RWPE1 (cell line): ENCODE measurements at regions not wholly inside any gene's neighbourhood (a gene's known extent, or its start where the extent isn't known, plus 50 kb on each side); places are given as distances from the start of the nearest gene placed in this dataset.

ENCODE experiments used
- CTCF ChIA-PET: fragments of 350-600 bp; sonication (Branson Sonifier 250); formaldehyde crosslinking; extraction: SDS; loops from one replicate; lab custom pipeline; 2021; lab: Yijun Ruan, JAX
- POLR2A ChIA-PET: fragments of 400-600 bp; formaldehyde crosslinking; extraction: SDS; loops from one replicate; lab custom pipeline; 2020; ENCODE audit warnings: antibody characterized with exemption; ENCODE audit not compliant: low non-redundant PET; lab: Yijun Ruan, JAX
- DNase-seq: peaks from one replicate; pipeline ENCODE4 v3.0.0; 2012; ENCODE audit warnings: low spot score
- H3K27ac ChIP-seq: fragments of 450-650 bp; 2 replicates; pipeline ENCODE4 v1.5.1; 2017
- TF ChIP-seq, protein P1 (sequence below): fragments of 450-650 bp; conservative IDR thresholded peaks from 2 replicates; pipeline ENCODE4 v1.5.1; 2017; ENCODE audit warnings: low read depth, mild to moderate bottlenecking

DNA sequence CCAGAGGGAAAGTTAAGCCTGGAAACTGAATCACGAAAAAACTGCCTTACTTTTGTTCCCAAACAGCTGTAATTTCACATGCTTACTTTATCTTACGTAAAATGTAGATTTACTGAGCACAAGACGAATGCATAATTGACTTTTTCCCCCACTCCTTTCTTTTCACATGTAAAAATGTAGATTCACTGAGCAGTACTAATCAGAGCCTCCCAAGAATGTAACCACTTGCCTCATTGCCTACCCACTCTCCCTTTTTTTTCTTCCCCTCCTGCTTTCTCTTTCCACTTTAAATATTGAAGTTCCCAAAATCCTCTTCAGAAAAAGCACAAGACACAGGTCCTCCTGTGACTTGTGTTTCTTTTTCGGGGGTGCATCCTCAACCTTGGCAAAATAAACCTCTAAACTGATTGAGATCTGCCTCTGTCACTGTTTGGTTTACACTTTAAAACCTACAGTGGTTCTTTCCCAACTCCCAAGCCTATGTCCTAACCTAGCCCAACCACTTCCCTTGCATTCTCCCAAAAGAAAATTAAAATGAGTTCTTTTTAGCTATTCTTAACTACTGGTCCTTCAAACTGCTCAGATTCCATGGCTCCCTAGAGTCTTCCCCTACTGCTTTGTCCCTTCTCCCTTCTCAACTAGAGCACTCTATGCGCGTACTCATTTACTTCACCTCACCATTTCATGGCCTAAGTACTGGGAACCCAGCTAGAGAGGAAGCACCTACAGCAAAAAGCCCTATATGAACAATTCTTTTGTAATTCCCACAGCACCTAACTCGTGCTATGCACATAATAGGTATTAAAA, 236.6 kb upstream of the MKLN1 start:
- ChIA-PET CTCF (no interaction called here), POLR2A (no interaction called here)
- DNase-seq, result no peak
- TF ChIP-seq, protein P1, sequence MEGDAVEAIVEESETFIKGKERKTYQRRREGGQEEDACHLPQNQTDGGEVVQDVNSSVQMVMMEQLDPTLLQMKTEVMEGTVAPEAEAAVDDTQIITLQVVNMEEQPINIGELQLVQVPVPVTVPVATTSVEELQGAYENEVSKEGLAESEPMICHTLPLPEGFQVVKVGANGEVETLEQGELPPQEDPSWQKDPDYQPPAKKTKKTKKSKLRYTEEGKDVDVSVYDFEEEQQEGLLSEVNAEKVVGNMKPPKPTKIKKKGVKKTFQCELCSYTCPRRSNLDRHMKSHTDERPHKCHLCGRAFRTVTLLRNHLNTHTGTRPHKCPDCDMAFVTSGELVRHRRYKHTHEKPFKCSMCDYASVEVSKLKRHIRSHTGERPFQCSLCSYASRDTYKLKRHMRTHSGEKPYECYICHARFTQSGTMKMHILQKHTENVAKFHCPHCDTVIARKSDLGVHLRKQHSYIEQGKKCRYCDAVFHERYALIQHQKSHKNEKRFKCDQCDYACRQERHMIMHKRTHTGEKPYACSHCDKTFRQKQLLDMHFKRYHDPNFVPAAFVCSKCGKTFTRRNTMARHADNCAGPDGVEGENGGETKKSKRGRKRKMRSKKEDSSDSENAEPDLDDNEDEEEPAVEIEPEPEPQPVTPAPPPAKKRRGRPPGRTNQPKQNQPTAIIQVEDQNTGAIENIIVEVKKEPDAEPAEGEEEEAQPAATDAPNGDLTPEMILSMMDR, result no peak
- no peak overlapping the region for H3K27ac ChIP-seq

DNA sequence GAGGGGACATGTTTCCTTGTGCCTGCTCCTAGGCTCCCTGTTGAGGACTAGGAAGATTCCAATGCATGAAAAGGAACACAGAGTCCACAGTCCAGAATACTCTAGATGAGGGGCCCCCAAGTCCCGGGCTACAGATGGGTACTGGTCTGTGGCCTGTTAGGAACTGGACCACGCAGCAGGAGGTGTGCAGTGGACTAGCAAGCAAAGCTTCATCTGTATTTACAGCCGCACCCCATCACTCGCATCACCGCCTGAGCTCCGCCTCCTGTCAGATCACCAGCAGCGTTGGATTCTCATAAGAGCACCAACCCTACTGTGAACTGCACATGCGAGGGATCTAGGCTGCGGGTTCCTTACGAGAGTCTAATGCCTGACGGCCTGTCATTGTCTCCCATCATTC, 233.0 kb upstream of the MKLN1 start:
- DNase-seq, result no peak

DNA sequence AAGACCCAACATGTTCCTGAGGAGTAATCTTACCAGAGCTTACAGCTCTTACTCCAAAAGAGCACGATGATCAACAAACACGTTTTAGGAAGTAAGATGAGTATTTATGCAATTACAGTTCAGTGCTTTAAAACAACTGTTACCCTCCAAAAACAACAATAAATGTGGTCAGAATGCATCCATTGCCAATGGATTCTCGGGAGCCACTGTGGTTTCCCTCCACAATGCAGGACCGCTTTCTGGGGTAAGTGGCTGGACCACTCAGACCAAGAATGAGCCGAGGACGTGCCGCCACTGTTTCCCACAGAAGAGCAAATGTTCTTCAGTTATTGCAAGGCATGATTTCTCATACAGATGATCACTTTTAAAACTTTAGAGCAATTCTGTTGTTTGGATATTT, 232.3 kb upstream of the MKLN1 start:
- no peak overlapping the region for H3K27ac ChIP-seq
- DNase-seq, result no peak
- ChIA-PET CTCF (no interaction called here), POLR2A (no interaction called here)
- TF ChIP-seq, protein P1, result no peak

More for the DNA sequence above, 233.0 kb upstream of the MKLN1 start:
- ChIA-PET POLR2A (no interaction called here), CTCF (no interaction called here)
- H3K27ac ChIP-seq, result no peak overlapping the region
- TF ChIP-seq, protein P1, result no peak

DNA sequence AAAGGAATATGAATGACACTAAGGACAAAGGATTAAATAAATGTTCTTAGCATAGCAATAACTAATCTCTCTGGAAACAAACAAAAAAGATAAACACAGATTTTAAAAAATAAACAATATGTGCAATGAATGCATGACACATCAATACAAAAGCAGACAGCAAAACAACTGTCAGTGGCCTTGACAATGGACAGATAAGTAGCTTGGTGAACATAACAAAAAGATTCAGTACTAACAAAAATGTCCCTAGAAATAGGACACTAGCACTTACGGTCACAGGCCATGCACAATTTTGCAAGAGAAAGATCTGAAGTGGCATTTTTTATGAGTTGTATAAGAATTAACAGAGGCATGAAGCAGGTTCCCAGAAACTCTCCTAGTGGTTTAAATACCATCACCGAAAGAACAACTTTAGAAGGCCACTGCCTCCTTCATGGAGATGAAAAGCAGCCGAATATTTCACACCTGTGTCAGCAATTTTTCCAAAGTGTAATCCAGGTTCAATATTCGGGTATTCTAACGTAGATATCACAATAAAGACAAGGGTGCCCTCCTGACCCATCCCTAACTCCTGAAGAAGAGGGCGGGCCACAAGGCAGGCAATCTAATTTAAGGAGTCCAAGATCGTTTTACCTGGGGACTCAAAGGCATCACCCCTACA, 231.3 kb upstream of the MKLN1 start:
- ChIA-PET CTCF (no interaction called here), POLR2A (no interaction called here)
- TF ChIP-seq, protein P1, result no peak
- no peak for DNase-seq
- H3K27ac ChIP-seq, result no peak overlapping the region

DNA sequence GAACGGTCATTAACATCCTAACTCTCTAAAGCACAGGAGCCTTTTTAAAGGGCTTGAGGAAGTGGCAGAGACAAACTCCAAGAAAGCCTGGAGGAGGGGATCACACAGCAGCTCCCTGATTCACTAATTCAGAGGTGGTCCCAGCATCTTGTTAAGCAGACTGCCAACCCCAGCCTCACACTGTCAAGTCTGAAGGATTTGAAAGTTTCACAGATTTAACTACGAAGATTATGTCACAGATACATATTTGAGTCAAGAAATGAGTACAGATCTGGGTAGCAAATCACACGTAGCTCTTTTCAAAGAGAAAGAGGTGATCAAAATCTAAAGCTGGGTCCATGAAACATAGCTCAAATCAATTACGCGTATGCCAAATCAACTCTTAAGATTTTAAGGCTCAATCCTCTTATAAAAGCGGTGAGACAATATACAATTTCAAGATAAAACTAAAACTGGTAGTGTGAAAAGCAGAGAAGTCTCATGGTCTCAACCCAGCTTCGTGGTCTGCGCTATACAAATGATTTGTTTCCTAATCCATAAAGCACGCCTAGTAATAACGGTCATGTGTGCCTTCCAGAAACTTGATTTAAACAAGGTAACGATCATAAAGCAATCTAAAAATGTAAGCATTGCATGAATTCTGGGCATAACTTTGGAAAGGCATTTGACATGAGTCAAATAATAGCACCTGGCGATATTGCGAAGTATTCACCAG, 229.9 kb upstream of the MKLN1 start:
- no peak for DNase-seq
- CTCF ChIA-PET, result no interaction called here
- POLR2A ChIA-PET, result no interaction called here
- no peak overlapping the region for H3K27ac ChIP-seq
- TF ChIP-seq, protein P1, result no peak

DNA sequence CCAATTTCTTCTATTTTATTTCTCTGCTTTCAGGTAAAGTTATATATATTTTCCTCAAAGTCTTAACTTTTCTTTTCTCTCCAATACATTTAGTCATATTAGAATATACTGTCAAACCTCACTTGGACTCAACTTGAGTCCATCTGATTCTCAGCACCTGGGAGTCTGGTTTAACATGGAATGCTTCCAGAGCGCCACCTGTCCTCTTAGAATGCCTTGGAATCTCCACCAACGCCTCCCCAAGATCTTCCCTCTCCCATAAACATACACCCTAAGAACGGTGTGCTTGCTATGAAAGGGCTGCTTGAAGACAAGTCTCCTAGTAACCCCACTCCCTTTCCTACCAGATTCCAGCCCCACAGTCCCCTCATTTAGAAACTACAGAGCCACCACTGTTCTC, 229.1 kb upstream of the MKLN1 start:
- TF ChIP-seq, protein P1, result no peak
- CTCF ChIA-PET, result no interaction called here
- POLR2A ChIA-PET, result no interaction called here
- no peak for DNase-seq
- H3K27ac ChIP-seq, result no peak overlapping the region
